ENCODE measurements at regions not wholly inside any gene's neighbourhood (a gene's known extent, or its start where the extent isn't known, plus 50 kb on each side); places are given as distances from the start of the nearest gene placed in this dataset.

DNA sequence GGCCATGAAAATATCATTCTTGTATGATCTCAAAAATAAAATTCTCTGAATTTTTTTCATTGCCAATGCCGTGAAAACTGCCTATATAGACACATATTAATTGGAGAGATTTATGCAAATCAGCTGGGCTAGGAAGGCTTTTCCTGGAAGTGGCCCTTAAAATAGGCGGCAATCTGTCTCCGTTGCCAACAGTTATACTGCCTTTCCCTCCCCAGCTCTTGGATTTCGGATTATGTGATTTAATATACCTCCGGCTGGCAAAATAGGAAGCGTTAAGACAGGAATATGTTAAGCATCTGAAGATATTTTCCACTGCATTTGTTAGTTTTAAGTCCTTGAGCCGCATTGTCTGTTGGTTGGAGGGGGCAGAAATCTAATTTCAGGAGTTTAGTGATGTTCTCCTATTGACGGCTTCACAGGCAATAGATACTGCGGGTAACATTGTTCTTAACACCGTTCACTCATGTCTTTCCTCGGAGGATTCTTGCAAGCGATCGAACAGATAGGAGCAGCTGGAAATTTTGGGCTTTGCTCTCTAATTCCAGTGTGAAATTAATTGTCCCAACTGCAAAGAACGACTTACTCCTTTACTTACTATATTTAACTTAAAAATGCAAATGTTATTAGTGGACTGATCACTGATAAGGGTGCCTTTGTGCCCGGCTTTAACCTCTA is 113.3 kb downstream of the LINC00237 start:
- no peak for DNase-seq

DNA sequence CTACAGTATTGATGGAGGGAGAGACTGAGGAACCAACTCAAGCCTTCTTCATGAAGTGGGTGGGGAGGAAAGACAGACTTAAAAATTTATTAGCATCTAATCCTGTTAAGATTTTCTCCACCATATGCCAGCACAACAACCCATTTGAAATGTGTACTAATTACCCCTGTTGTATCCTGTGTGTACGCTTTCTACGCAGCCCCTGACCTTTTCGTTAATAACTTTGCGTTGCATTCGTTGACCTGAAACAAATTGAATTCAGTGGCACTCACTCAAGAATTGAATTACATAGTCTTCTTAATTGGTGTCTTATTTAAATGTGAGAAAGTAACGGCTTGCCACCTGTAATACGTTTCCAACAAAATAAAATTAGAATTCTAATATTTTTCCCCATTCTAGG is 113.9 kb downstream of the LINC00237 start:
- DNase-seq = no peak

DNA sequence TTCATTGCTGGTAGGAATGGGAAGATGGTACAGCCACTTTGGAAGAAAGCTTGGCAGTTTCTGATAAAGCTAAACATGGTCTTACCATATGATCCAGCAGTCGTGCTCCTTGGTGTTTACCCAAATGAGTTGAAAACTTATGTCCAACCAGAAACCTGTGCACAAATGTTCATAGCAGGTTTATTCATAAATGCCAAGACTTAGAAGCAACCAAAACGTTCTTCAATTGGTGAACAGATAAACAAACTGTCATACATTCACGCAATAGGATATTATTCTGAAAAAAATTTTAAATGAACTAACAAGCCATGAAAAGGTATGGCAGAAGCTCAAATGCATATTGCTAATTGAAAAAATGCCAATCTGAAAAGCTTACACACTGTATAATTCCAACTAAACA is 117.1 kb downstream of the LINC00237 start:
- no peak for DNase-seq

DNA sequence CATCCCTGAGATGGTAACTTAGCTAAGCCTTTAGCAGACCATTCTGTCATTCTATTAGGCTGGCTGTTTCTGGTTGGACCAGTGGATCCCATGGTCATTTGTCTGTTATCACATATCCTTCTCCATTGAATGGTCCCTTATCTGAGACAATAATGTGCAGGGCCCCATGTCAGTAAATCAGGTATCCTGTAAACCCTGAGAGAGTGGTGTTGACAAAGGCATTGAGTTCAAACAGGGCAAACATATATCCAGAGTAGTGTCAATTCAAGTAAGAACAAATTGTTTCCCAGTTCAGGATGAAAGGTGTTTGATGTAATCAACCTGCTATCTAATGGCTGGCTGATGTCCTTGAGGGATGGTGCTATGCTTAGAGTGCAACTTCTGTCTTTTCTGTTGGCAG is 126.2 kb downstream of the LINC00237 start:
- DNase-seq = no peak

DNA sequence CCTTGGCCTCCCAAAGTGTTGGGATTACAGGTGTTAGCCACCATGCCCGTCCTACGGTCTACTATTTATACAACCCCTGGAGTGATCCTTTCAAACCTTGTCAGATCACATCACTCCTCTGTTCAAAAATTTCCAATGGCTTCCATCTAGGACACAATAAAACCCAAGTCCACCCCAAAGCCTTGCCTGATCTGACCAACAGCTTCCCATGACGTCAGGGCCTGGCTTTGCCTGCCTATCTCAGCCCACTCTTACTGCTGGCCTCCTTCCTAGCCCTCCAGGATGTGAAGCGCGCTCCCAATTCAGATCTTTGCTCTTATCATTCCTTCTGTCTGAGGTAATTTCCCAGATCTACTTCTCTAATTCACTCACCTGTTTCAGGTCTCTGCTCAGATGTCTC is 128.4 kb downstream of the LINC00237 start:
- no peak for DNase-seq

DNA sequence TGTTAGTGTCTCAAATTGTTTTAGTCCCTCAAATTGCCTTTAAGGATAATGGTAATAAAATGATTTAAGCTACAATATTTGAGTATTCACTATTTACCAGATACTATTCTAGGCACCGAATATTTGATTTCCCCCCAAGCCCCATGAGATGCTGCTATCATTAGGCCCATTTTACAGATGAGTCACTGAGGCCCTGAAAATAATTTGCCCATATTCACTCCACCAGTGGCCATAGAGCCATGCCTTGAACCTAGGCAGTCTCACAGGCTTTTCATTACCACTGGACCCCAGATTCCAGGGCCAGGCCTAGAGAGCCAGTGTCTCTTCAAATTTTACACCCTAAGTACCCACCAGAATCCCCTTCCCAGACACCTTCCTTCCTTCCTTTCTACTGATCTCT is 133.7 kb downstream of the LINC00237 start:
- DNase-seq = no peak

DNA sequence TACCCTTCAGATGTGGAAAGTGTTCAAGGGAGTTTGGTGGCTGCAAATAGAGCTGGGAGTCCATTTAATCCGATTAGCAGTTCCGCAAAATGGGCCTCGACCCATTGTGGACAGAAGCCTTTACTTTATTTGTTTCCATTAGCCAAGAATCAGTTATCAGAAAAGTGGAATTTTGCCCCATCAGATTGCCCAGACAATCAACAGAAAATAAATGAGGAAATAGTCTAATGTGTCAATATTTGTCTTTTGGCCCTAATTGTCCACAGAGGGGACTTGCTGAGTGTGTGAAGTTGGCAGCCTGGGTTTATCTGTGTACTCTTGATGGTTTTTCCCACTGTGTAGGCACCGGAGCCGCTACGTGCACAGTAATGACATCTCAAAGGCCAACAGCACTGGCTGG is 134.3 kb downstream of the LINC00237 start:
- no peak for DNase-seq

DNA sequence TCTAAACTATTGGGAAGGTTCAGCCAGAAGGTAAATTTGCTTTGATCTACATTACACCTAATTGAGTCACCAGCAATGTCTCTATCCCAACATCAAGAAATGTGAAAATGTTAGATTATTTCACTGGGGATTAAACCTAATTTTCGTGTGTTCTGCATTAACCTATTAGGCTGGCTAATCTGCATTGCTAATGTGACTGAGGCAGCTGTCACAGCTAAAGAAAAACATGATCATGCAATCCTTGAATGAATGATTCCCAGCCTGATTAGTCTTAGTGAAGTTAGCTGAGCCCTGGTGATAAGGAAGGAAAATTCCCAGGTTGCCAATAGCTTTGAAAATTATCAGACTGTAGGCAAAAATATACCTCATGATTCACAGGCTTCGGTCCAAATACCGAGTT is 135.3 kb downstream of the LINC00237 start:
- no peak for DNase-seq

DNA sequence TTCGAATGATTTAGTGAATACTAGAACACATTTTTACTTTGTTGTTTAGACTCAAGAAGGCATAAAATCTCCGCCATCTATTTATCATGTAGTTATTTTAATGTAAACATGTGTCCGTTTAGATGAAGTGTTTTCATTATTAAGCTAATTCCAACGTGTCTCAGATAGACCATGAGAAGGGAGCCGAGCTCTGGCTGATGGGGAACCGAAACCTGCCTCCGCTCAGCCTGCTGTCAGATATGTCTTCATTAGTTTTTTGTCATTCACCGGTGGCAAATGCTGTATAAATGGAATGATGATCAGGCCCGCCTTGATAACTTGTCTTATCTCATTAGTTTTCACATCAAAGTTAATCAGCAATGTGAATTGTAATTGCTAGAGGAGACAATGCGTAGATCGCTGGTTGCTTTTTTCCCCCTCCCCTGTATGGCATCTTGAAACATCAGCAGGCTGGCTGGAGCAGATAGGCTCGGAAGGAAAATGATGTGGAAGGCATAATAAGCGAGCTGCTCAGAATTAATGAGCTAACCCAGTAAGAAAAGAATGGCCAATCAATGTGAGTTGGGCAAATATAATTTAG is 136.4 kb downstream of the LINC00237 start:
- no peak for DNase-seq

DNA sequence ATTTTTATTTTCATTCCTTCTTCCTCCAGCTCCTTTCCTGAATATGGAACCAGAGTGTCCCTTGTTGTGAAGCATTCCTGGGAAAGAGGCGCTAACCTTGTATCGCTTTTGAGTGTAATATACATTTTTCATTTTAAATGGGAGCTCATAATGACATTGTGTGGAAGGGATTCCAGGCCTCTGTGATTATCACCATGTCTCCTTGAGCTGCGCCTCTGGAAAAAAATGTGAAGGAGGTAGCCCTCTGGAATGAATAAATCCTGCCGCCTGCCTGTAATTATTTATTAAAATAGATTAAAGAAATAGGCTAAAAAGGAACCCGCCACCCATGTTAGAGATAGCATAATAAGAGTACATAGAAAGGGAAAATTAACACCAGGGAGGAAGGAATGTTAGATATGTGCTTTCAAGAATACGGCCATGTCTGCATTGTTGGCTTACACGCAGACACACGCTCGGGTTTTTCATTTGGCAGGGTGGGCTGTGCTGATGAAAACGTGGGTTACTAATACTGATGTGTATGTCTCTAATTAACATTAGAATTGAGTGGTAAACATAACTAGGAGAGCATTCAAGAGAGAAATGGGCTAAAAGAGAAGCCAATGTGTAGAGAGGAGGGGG is 138.5 kb downstream of the LINC00237 start:
- DNase-seq = no peak

DNA sequence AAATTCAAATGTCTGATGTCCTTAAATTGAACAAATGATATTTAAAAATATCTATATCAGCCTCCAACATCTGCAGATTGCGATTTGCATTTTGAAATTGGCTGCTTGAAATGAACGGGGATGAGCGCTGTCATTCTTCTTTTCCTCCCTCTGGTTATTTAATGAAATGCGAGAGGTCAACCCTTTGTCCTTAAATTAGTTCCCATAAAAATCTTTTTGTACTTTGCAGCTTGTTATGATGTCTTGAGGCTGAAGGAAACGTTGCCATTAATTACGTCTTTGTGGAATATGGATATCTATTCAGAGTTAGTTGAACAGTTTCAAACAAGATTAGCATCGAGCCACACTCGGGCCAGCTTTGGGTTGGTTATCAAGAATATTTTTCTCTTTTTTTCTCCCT is 140.0 kb downstream of the LINC00237 start:
- DNase-seq = no peak

DNA sequence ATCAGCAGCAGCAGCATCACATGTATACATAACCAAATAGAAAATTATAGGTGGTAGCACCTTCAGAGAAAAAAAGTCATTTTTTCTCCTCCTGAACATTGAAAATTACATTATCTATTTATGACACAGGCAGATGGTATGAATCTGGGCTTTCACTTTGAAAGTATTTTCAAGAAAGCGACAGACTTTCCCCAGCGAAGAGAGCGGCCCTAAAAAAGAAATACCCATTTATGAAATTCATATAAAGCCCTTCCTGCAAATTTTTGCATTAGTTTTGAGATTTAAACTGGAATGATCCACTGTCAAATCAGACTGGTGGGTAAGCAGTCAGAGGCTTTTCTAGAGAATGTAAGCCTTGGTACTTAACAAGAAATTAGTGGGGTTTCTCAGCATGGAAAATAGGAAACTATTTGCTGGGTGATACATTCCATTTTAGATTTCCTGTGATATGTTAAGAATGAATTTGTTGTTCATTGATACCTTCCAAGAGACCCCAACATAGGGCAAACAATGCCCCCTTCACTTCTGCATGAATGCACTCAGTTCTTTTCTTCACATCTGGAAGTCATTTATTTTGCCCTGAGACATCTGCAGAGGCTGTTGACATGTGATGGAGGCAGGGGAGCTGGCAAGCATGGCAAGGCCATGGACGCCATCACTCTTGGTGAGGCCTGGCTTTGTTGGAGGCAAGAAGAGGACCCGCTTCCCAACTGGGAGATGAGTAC is 147.0 kb downstream of the LINC00237 start:
- DNase-seq = no peak

DNA sequence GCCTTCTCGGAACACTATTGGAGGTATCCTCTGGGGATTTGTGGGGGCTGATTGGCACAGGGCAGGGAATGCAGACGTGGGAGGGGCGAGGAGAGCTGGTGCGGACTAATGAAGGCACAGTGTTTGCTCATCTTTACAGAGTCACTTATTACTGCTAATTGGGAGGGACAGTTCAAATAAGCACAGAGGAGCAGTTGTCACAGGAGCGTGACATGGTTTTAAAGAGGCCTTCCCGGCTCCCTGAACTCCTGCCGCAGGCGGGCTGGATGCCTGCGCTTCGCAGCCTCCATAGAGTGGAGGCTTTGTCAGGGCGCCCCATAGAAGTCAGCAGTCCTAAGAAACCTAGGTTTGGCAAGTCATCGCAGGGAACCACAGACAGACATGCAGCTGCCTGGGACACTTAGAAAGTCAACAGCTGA is 149.6 kb downstream of the LINC00237 start:
- no peak for DNase-seq

DNA sequence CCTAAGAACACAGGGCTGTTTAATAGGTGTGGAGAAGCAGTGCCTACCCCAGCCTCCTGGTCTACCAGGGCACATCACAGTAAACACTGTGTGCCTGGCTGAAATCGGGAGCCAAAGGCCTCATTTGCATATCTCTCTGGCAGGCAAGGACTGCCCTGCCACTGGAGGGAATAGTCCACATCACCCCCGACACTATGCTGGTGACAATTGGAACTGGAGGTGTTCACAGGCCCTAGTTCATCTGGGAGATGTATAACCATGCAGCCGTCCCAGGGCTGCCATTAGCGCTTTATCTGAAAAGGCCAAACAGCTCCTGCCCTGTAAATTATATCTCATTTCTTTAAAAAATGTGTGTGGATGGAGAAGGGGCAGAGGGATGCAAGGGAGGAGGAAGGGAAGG is 150.3 kb downstream of the LINC00237 start:
- no peak for DNase-seq

DNA sequence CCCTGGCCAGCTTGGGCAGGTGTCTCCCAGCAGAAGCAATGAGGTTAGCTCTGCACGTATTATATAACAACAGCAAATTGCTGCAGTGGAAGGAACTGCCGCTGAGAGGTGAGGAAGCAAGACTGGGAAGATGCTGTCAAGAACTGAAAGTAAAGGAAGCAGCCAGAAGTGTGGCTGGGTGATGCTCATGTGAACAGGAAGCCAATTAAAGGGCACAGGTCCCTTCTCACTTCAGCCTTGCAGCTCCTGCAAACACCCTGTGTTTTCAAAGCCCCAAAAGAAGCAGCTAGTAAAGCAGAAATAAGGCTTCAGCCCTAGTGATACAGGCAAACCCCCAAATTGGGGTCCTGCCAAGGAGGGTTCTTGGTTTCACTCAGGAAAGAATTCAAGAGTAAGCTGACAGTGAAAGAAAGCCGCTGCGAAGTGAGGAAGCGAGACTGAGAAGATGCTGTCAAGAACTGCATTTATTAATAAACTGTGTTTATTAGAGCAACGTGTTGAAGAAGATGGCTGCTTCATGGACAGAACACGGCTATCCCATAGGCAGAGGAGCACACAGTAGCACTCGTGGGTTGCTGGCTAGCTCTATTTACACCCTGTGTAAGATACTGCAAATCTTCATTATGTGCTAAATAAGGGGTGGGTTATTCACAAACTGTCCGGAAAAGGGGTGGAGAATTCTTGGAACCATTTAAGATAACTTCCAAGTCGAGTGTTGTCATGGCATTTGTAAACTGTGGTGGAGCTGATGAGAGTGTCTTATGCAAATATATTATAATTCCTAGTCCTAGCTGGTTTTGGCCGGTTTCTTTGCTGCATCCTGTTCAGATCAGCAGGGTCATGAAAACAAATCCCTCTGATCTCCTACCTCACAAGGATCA is 152.2 kb downstream of the LINC00237 start:
- no peak for DNase-seq

DNA sequence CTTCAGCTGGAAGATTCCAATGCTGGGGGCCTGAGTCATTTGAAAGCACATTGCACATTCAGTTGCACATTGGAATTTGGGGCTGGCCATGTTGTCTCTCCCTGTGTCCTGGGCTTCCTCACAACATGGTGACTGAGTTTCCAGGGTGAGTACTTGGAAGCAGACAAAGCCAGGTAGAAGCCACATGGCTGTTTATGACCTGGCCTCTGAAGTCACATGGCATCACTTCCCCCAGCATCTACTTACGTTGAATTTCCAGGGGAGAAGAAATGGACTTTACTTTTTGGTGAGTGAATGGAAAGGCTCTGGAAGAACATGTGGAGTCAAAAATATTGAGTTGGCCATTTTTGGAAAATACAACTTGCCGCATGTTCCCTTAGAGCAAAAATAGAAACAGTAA is 155.5 kb downstream of the LINC00237 start:
- no peak for DNase-seq

DNA sequence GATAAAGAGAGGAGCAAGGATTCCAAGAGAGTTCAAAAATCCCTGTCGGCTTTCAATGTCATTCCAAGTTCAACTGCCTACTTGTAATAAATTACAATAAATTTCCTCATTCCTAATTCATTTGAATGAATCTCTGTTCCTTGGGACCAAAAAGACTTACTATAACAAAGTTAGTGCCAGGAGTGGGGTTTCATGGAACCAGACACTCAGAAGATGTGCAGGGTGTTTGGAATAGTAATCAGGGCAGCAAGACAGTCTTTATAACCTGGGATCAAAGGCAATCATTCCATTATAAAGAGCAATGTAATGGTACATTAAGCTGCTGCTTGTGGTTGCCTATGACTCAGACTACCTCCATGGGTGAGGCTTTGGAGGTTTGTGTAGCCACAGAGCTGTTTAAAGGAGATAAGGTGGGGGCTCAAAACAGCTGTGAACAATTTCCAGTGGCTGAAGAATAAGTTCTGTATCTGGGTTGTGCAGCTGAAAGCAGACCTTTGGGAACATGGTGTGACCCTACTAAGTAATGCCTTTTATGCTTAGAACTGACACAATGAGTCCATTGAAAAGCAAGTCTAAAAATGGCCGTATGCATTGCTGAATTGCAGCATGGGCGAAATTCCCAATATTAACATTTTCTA is 159.9 kb downstream of the LINC00237 start:
- no peak for DNase-seq

DNA sequence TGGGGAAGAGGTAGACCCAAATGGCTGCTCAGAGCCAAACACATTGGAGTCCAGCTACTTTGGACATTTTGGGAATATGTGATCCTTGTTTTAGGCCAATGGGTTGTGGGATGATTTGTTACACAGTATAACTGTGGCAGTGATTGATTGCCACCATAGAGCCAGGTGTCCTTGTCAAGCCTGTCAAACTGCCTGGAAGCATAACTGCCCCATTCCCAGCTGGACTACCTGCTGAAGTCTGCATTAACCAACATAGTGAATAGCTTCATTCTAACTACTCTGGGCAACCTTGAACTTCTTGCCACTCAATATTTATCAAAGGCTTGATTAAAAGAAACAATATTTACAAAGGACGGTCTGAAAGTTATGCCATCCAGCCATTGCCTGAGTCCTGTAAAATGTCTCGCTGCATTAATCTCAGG is 164.7 kb downstream of the LINC00237 start:
- no peak for DNase-seq

DNA sequence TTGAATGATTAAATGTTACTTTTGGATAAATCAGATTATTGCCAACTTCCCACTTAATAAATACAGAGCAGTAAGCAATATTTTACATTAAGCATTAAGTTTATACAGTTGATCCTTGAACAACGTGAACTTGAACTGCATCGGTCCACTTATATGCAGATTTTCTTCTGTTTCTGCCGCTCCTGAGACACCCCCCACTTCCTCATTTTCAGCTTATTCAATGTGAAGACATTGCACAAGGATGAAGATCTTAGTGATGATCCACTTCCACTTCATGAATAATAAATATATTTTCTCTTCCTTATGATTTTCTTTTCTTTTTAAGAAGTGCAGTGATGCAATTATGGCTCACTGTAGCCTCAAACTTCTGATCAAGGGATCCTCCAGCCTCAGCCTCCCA is 167.2 kb downstream of the LINC00237 start:
- no peak for DNase-seq

DNA sequence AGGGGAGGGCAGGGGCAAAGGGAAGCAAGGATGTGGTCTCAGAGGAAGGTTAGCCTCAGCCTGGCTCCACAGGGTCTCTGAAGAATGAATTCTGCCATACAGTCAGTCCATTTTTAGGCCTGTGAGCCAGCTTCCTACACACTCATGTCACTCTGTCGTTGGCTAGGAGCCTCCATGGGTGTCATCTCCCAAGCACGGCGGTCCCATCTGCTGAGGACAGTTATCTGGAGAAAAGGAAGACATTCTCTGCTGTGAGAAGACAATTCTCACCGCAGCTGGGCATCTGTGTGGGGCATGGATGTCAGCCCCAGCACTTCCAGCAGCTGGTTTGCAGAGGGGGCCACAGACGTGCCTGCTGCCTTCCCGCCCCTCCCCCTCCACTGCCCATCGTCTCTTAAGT is 167.6 kb downstream of the LINC00237 start:
- DNase-seq = no peak

DNA sequence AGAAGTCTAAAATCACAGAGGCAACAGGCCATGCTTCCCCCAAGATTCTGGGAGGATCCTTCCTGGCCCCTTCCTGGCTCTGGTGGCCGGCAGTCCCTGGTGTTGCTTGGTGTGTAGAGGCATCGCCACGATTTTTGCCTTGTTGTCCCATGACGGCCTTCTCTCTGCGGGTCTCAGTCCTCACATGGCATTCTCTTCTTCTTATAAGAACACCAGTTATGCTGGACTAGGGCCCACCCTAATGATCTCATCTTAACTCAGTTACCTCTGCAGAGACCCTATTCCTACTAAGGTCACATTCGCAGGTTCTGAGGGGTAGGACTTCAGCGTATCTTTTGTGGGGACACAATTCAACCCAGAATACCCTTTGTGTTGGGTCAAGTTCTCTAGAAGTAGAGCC is 168.0 kb downstream of the LINC00237 start:
- DNase-seq = no peak

All from stimulated activated CD4-positive, alpha-beta T cell treated with anti-CD3 and anti-CD28 coated beads, Interleukin-4, amount 100 ng/mL, for 24 hours (primary cell).